COLO668 (cell line): ENCODE measurements at regions not wholly inside any gene's neighbourhood (a gene's known extent, or its start where the extent isn't known, plus 50 kb on each side); places are given as distances from the start of the nearest gene placed in this dataset.
"Not testable (repeated sequence)": the region's sequence is repeated elsewhere in the genome, so short reads cannot be mapped to it uniquely, and the experiment has no call there.

Experiments used
- DNase-seq: peaks from one replicate; lab custom pipeline; 2025; ENCODE audit not compliant: unreplicated experiment; lab: John Stamatoyannopoulos, UW

DNA sequence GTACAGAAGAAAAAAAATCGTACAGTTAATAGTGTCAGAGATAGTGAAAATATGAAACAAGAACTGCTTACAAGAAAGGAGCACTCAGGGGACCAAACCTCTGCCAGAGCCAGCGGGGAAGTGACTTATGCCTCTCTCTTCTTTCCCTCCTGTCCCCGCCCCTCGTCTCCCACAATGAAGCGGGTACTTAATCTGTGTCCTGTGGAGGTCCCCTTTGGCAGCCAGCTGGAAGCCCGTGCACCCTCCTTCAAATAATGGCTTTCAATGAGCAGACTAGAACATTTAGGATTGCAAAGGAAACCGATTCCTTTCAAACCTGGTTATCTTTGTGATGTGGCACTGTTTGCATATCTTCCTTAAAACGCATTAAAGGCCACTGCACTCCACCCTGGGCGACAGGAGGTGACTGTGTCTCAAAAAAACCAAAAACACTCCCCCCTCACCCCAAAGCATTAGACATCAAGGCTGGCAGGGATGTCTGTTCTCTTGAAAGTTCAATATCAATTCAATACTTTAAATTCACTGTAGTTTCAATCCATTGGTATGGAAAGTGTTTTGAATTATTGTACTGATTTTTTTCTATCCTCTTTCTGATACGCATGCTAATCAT is 51.7 kb downstream of the PPIAL4C start:
- DNase-seq = not testable (repeated sequence)

DNA sequence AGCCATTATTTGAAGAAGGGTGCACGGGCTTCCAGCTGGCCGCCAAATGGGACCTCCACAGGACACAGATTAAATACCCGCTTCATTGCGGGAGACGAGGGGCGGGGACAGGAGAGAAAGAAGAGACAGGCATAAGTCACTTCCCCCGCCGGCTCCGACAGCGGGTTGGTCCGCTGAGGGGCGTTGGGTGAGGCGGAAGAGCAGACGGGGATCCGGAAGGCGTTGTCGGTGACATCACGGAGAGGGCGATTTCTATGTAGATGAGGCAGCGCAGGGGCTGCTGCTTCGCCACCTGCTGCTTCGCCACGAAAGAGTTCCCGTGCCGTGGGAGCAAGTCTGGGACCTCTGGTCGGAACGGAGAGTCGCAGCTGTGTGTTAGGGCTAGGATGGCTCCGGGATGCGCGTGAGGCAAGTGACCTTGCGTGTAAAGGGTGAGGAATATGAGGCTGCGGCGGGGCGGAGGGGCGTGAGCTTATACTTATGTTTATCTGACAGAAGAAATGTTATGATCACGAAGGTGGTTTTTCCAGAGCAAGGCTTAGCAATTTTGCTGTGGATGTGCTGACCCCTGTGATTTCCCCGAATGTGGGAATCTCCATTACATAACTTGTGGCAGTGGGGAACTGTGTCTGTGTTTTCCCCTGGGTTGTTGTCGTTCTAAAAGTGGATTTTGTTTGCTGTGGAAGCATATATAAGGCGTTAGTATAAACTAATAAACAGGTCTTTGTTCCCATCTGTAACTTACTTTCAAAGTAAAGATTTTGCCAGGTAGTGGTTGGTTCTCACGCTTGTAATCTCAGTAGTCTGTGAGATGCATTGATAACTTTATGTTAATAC is 52.9 kb downstream of the PPIAL4C start:
- DNase-seq = peak; percentile 94

GRCh38 chr1:149638481-149638880 is 54.8 kb downstream of the PPIAL4C start:
- not testable (repeated sequence) for DNase-seq

DNA sequence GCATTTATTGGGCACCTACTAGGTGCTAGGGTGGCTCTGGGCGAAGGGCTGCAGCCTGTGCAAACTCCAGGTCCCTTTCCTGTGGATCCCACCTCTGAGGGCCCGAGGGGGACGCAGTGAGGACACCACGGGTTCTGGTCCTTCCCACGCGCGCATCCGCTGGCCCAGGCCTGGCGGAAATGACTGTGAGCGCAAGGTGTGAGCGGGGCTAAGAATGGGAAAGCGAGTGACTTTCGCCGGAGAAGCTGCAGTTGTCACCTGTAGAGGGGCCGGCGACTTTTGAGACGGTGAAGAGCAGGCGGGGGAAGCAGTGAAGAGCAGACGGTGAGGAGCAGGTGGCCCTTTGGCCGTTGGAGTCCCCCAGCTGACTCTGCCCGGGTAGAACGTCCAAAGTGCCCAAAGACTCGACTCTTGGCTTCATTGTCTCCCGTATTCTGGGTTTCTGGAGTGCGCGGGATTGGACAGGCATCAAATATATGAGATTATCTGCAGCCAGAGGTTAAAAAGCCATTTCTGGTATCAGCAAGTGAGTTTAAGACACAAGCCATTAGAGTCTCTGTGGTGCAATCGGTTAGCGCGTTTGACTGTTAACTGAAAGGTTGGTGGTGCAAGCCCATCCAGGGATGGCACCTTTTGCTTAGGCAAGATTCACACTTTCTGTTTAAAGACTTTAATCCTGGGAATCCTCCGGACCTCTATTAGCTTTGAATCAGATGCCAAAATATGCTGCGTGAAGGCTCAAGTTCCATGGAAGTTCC is 55.4 kb downstream of the PPIAL4C start:
- DNase-seq = not testable (repeated sequence)

DNA sequence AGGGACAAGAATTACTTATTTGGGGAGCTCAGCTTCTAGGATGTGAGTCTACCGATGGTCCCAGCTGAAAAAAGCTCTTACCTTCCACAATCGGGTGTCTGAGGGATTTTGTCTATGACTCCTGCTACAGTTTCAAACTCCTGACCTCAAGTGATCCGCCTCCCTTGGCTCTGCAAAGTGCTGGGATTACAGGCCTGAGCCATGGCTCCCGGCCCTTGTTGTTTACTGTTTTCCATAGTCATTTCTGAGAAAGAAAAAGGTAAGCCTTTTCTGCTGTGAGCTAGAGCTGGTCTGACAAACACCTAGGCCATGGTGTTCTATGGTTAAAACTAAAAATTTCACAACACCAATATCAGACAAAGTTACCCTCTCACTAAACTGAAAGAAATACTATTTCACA is 57.5 kb downstream of the PPIAL4C start:
- not testable (repeated sequence) for DNase-seq

GRCh38 chr1:149644818-149645217 is 61.2 kb downstream of the PPIAL4C start:
- not testable (repeated sequence) for DNase-seq

GRCh38 chr1:149646360-149647017 is 62.8 kb downstream of the PPIAL4C start:
- not testable (repeated sequence) for DNase-seq

GRCh38 chr1:149647018-149647373 is 63.3 kb downstream of the PPIAL4C start:
- DNase-seq = not testable (repeated sequence)

- DNase-seq = not testable (repeated sequence)
These were observed 74.1 kb downstream of the PPIAL4C start for GRCh38 chr1:149657750-149658149.

GRCh38 chr1:149658175-149658574 is 74.5 kb downstream of the PPIAL4C start:
- DNase-seq = not testable (repeated sequence)

DNA sequence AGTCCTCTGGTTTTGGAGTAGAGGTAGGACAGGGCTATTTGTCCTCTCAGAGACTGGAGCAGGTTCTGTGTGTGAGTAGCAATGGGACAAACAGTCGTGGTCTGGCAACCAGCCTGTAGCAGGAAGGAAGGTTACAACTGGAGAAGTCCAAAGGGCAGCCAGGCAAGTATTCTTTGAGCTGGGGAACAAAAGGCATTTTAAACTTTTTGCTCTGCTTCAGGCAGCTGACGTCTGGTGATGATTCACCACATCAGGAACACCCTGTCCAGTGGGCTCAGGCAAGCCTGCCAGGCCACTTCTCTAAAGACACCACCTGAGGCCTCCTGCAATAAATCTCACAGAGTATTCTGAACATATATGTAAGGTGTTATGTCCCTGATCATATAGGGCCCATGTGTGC is 81.0 kb downstream of the PPIAL4C start:
- not testable (repeated sequence) for DNase-seq

- DNase-seq = not testable (repeated sequence)
These were observed 81.4 kb downstream of the PPIAL4C start for GRCh38 chr1:149665033-149665432.

- DNase-seq = not testable (repeated sequence)
These were observed 81.9 kb downstream of the PPIAL4C start for GRCh38 chr1:149665528-149665927.

DNA sequence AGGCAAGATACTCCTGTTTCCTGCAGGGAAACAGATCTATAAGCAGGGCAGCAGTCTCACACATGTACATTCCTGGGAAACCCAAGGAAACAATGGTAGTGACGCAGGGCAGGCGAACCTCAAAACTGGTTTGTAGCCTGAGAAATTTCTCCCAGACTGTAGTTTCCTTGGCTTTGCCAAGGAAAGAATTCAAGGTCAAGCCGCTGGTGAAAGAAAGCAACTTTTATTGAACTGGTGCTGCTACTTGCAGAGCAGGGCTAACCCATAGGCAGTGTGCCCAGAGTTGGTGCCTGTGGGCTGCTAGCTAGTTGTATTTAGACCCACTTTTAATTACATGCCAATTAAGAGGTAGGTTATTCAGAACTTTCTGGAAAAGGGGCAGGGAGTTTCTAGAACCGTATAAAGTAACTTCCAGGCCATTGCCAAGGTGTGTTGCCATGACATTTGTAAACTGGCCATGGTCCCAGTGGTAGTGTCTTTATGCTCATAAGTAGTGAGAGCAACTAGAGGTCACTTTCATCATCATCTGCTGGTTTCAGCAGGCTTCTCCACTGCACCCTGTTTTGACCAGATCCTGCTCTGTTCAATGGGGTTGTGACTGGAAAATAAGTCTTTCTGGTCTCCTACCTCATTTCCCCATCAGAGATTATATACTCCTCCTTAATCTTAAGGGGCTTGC is 89.7 kb downstream of the PPIAL4C start:
- DNase-seq = not testable (repeated sequence)

DNA sequence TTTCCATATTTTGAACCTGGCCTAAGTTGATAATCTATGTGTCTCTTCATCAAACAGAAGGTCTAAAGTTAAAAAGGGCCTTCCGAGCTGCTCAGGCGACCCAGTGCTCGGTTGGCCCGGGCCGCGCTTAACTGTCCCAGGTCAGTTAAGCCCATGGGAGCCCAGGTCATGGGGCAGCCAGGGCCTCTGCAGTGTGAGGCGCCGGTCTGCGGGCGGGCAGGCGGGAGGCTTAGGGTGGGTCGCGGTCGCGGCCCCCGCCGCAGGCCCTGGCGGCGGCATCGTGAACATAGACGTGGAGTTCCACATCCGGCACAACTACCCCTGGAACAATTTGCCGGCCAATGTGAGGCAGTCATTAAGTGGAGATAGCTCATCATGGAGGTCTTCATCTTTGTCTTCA is 91.3 kb downstream of the PPIAL4C start:
- not testable (repeated sequence) for DNase-seq

DNA sequence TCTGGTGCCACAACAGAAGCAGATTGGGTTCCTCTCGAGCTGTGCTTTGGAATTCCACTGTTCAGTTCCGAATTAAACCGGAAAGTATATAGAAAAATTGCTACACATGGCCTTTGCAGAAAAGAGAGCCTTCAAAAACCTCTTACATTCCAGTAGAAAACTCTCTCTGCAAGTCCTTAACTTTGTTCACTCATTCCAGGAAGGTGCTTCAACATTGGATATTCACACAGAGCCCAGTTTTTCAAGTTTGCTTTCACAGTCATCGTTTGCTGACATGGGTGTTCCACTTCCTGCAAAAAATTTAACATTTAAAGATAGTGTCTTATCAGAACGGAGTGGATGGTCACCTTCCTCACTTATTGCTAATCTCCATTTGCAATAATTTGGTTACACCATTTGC is 93.7 kb downstream of the PPIAL4C start:
- not testable (repeated sequence) for DNase-seq

- DNase-seq = not testable (repeated sequence)
These were observed 95.8 kb upstream of the FCGR1A start for GRCh38 chr1:149686593-149687238.

DNA sequence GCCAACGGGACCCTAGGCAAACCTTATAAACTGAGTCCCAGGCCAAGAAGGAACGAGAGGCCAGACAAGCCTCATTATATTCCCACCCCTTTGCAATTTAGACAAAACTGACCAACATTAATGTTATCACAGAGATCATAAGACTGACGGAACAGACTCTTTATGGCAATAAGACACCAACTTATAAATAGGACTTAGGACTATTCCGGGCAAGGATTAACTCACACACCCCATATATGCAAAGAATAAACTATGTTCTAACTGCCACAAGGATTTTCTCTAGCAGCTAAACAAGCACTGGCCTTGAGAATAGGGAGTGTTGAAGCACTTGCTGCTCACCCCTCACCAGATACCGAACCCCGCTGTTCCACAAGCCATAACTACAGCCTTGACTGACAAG is 91.1 kb upstream of the FCGR1A start:
- DNase-seq = not testable (repeated sequence)

DNA sequence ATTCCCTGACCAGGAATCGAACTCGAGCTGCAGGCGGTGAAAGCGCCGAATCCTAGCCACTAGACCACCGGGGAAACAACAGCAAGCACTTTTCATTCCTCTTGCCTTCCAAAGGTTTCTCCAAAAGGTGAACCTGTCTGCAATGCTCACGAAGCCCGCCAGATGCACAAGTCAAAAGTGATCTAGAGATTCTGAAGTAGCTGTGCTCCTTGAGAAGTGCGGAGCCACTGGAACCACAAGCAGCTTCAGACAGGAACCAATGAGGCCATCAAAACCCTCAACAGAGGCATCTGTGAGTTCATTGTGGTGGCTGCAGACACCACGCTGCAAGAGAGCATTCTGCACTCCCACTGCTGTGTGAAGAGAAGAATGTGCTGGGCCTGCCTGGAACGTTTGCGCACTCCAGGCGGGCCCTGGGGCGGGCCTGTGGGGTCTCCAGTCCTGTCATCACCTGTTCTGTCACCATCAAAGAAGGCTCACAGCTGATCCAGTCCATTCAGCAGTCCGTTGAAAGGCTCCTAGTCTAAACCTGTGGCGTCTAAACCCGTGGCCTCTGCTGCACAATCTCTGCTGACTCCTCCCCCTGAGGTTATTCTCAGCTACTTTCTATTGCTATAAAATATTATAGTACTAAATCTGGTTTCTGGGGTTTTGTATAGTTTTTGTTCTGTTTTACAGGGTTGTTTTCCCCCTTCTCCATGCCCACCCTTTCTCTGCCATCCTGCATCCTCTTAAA is 89.5 kb upstream of the FCGR1A start:
- not testable (repeated sequence) for DNase-seq
